HEK293 (cell line): ENCODE measurements at regions not wholly inside any gene's neighbourhood (a gene's known extent, or its start where the extent isn't known, plus 50 kb on each side); places are given as distances from the start of the nearest gene placed in this dataset.

Source experiments
- CTCF ChIP-seq: fragments of 450-650 bp; formaldehyde crosslinking; IDR thresholded peaks from 2 replicates; pipeline ENCODE4 v1.5.1; 2016; ENCODE audit warnings: missing biosample characterization, missing genetic modification characterization
- REST ChIP-seq: fragments of 450-650 bp; formaldehyde crosslinking; IDR thresholded peaks from 2 replicates; pipeline ENCODE4 v1.5.1; 2016; ENCODE audit warnings: missing biosample characterization, missing genetic modification characterization
- ZBTB1 ChIP-seq: fragments of 450-650 bp; formaldehyde crosslinking; IDR thresholded peaks from 2 replicates; pipeline ENCODE4 v1.5.1; 2016; ENCODE audit warnings: missing biosample characterization, missing genetic modification characterization
- ZBTB11 ChIP-seq: fragments of 450-650 bp; formaldehyde crosslinking; conservative IDR thresholded peaks from 2 replicates; pipeline ENCODE4 v1.5.1; 2016; ENCODE audit warnings: low read depth, missing biosample characterization, missing genetic modification characterization
- ZNF184 ChIP-seq: fragments of 450-650 bp; IDR thresholded peaks from 2 replicates; pipeline ENCODE4 v1.5.1; 2018; ENCODE audit warnings: missing biosample characterization, mild to moderate bottlenecking, missing genetic modification characterization
- ZNF239 ChIP-seq: fragments of 450-650 bp; formaldehyde crosslinking; IDR thresholded peaks from 2 replicates; pipeline ENCODE4 v1.5.1; 2016; ENCODE audit warnings: missing biosample characterization, missing genetic modification characterization
- ZNF510 ChIP-seq: fragments of 450-650 bp; formaldehyde crosslinking; IDR thresholded peaks from 2 replicates; pipeline ENCODE4 v1.5.1; 2018; ENCODE audit warnings: mild to moderate bottlenecking, missing genetic modification characterization, missing biosample characterization; ENCODE audit not compliant: insufficient replicate concordance
- ZNF670 ChIP-seq: fragments of 450-650 bp; formaldehyde crosslinking; IDR thresholded peaks from 2 replicates; pipeline ENCODE4 v1.5.1; 2016; ENCODE audit warnings: missing biosample characterization, missing genetic modification characterization, low read depth
- ZNF747 ChIP-seq: fragments of 450-650 bp; formaldehyde crosslinking; IDR thresholded peaks from 2 replicates; pipeline ENCODE4 v1.5.1; 2016; ENCODE audit warnings: missing biosample characterization, missing genetic modification characterization
- ZSCAN5A ChIP-seq: fragments of 450-650 bp; formaldehyde crosslinking; IDR thresholded peaks from 2 replicates; pipeline ENCODE4 v1.5.1; 2016; ENCODE audit warnings: missing biosample characterization, missing genetic modification characterization

- TF ChIP-seq REST (tag by site-specific recombination) (no peak), ZNF670 (tag by site-specific recombination) (no peak), CTCF (tag by site-specific recombination) (no peak), ZBTB11 (no peak), ZBTB1 (tag by site-specific recombination) (no peak), ZNF239 (no peak), ZNF184 (tag by site-specific recombination) (no peak), ZSCAN5A (tag by site-specific recombination) (no peak), ZNF510 (no peak), ZNF747 (tag by site-specific recombination) (no peak)
These were observed 1110.3 kb downstream of the FLRT2 start for GRCh38 chr14:86640288-86640687.
